Lower leg skin (tissue), 4 donors: ENCODE measurements at regions not wholly inside any gene's neighbourhood (a gene's known extent, or its start where the extent isn't known, plus 50 kb on each side); places are given as distances from the start of the nearest gene placed in this dataset.

Source experiments
- DNase-seq, 2 donors: peaks; one replicate each; pipeline ENCODE4 v3.0.0-alpha.2; 2019; ENCODE audit warnings: low spot score in 2 of 2
- H3K4me3 ChIP-seq: fragments of 200-600 bp; sonication (generic); 2 replicates; pipeline ENCODE4 v1.5.1; 2017; ENCODE audit warnings: mild to moderate bottlenecking, low read depth; ENCODE audit not compliant: poor library complexity, severe bottlenecking
- CTCF ChIP-seq, 3 donors: fragments of 450-650 bp; IDR thresholded peaks; one replicate each; pipeline ENCODE4 v1.5.1; 2016; ENCODE audit warnings: antibody characterized with exemption in 3 of 3, mild to moderate bottlenecking in 3 of 3, moderate library complexity in 2 of 3
- POLR2A ChIP-seq, 2 donors: fragments of 450-650 bp; IDR thresholded peaks; one replicate each; pipeline ENCODE4 v1.6.1; 2016 to 2017; ENCODE audit warnings: antibody characterized with exemption in 2 of 2, mild to moderate bottlenecking in 1 of 2, moderate library complexity in 1 of 2
- WGBS, 2 donors: methylation state at CpG; one replicate each; pipeline ENCODE4 v1.1.5; 2018; 5-methylcytosine and 5-hydroxymethylcytosine counted together
- intact Hi-C: fragments of 100-400 bp; cut with DNase I; formaldehyde crosslinking; loops from one replicate; pipeline ENCODE4 v1.15.0; 2023; ENCODE audit warnings: low total_unique reads

GRCh38 chr3:26099692-26100091, 309.8 kb downstream of the OXSM start:
- no peak for DNase-seq

GRCh38 chr3:26100176-26100575, 310.3 kb downstream of the OXSM start:
- H3K4me3 ChIP-seq = no peak overlapping the region
- no peak for DNase-seq
- WGBS, 2 donors = 68 to 82% methylated on average over 1 of the region's 1 CpG
- intact Hi-C loops = no loop called here
- no peak for TF ChIP-seq POLR2A (IDR thresholded peaks at IDR 0.05)
- no peak for TF ChIP-seq CTCF (IDR thresholded peaks at IDR 0.05)

More at GRCh38 chr3:26099692-26100091, 309.8 kb downstream of the OXSM start:
- H3K4me3 ChIP-seq = no peak overlapping the region
- intact Hi-C loops = no loop called here
- TF ChIP-seq POLR2A (IDR thresholded peaks at IDR 0.05) (no peak), CTCF (IDR thresholded peaks at IDR 0.05) (no peak)

- no peak for TF ChIP-seq CTCF (IDR thresholded peaks at IDR 0.05)
- no peak for TF ChIP-seq POLR2A (IDR thresholded peaks at IDR 0.05)
- 79 to 86% methylated on average over 1 of the region's 1 CpG for WGBS, 2 donors
- no peak overlapping the region for H3K4me3 ChIP-seq
- intact Hi-C loops = no loop called here
- no peak for DNase-seq
These were observed 312.5 kb downstream of the OXSM start for GRCh38 chr3:26102376-26102775.

GRCh38 chr3:26104851-26105251, 315.0 kb downstream of the OXSM start:
- no peak for DNase-seq
- intact Hi-C loops = no loop called here
- no peak for TF ChIP-seq POLR2A (IDR thresholded peaks at IDR 0.05)
- TF ChIP-seq CTCF (IDR thresholded peaks at IDR 0.05) = no peak
- WGBS, 2 donors = 25 to 29% methylated on average over 2 of the region's 2 CpGs
- H3K4me3 ChIP-seq = no peak overlapping the region

- DNase-seq = no peak
- H3K4me3 ChIP-seq = no peak overlapping the region
- intact Hi-C loops = no loop called here
- no peak for TF ChIP-seq POLR2A (IDR thresholded peaks at IDR 0.05)
- TF ChIP-seq CTCF (IDR thresholded peaks at IDR 0.05) = no peak
- 36 to 43% methylated on average over 4 of the region's 4 CpGs for WGBS, 2 donors
These were observed 315.4 kb downstream of the OXSM start for GRCh38 chr3:26105261-26105660.

- TF ChIP-seq CTCF (IDR thresholded peaks at IDR 0.05) (no peak), POLR2A (IDR thresholded peaks at IDR 0.05) (no peak)
- no peak overlapping the region for H3K4me3 ChIP-seq
- no peak for DNase-seq
- intact Hi-C loops = no loop called here
- 5 to 38% methylated on average over 2 of the region's 2 CpGs for WGBS, 2 donors
These were observed 316.3 kb downstream of the OXSM start for GRCh38 chr3:26106228-26106627.
